Retinal pigment epithelial cell (primary cell): ENCODE measurements at regions not wholly inside any gene's neighbourhood (a gene's known extent, or its start where the extent isn't known, plus 50 kb on each side); places are given as distances from the start of the nearest gene placed in this dataset.
A peak's percentile ranks its signal among the peaks of the same experiment; 100 is the strongest.

ENCODE experiments used
- DNase-seq: peaks from one replicate; pipeline ENCODE4 v3.0.0-alpha.2; 2010; ENCODE audit warnings: low read depth
- H3K4me3 ChIP-seq: 2 replicates; pipeline ENCODE4 v1.5.1; 2011; ENCODE audit warnings: mild to moderate bottlenecking, low read length, control low read depth, moderate library complexity
- CTCF ChIP-seq: conservative IDR thresholded peaks from 2 replicates; pipeline ENCODE4 v1.5.1; 2011; ENCODE audit warnings: low read depth, low read length, control low read depth, inconsistent platforms

GRCh38 chr11:32312206-32312817 is 123.0 kb downstream of the WT1 start:
- DNase-seq = no peak
- H3K4me3 ChIP-seq = no peak overlapping the region
- TF ChIP-seq CTCF = no peak

GRCh38 chr11:32312865-32313403 is 122.4 kb downstream of the WT1 start:
- DNase-seq = no peak
- no peak overlapping the region for H3K4me3 ChIP-seq
- TF ChIP-seq CTCF = peak; percentile 70

- no peak for DNase-seq
- no peak overlapping the region for H3K4me3 ChIP-seq
- TF ChIP-seq CTCF = no peak
Measured at GRCh38 chr11:32313477-32313876, 121.9 kb downstream of the WT1 start.

- TF ChIP-seq CTCF = no peak
- DNase-seq = no peak
- H3K4me3 ChIP-seq = no peak overlapping the region
Measured at GRCh38 chr11:32315121-32315520, 120.2 kb downstream of the WT1 start.

GRCh38 chr11:32316232-32316631 is 119.1 kb downstream of the WT1 start:
- no peak for DNase-seq
- TF ChIP-seq CTCF = no peak

GRCh38 chr11:32316858-32317642 is 118.3 kb downstream of the WT1 start:
- no peak for DNase-seq
- TF ChIP-seq CTCF = no peak

More at GRCh38 chr11:32316232-32316631, 119.1 kb downstream of the WT1 start:
- no peak overlapping the region for H3K4me3 ChIP-seq

GRCh38 chr11:32317643-32318042 is 117.7 kb downstream of the WT1 start:
- DNase-seq = no peak
- no peak for TF ChIP-seq CTCF
- no peak overlapping the region for H3K4me3 ChIP-seq

More at GRCh38 chr11:32316858-32317642, 118.3 kb downstream of the WT1 start:
- no peak overlapping the region for H3K4me3 ChIP-seq
